ENCODE measurements at regions not wholly inside any gene's neighbourhood (a gene's known extent, or its start where the extent isn't known, plus 50 kb on each side); places are given as distances from the start of the nearest gene placed in this dataset.

GRCh38 chr2:18650221-18650620 lies 60.9 kb upstream of the NT5C1B start:
- Histone ChIP-seq H3K9me3 (no peaks in the 10 kb centered on the region), H3K36me3 (no peaks in the 10 kb centered on the region), H3K27ac (no peak overlapping the region), H3K4me3 (replicated peaks in 1 of 3) (no peak overlapping the region), H3K27me3 (no peaks in the 10 kb centered on the region), H3K4me1 (no peaks in the 10 kb centered on the region)
- no peak for TF ChIP-seq POLR2A (IDR thresholded peaks at IDR 0.05)
- no peak for TF ChIP-seq CTCF (IDR thresholded peaks at IDR 0.05)
- intact Hi-C loops (cut with DNase I) = no loop called here
- 56 to 72% methylated on average over 2 of the region's 2 CpGs for WGBS, 2 donors
- no peak for DNase-seq

GRCh38 chr2:18649502-18650135 lies 60.2 kb upstream of the NT5C1B start:
- WGBS, 2 donors = 94 to 97% methylated on average over 1 of the region's 1 CpG
- H3K4me1 ChIP-seq = no peaks in the 10 kb centered on the region

GRCh38 chr2:18648161-18648560 lies 58.8 kb upstream of the NT5C1B start:
- no peaks in the 10 kb centered on the region for H3K36me3 ChIP-seq
- H3K4me3 ChIP-seq (replicated peaks in 1 of 3) = no peak overlapping the region
- no peaks in the 10 kb centered on the region for H3K27me3 ChIP-seq
- no peak overlapping the region for H3K27ac ChIP-seq
- intact Hi-C loops (cut with DNase I) = no loop called here
- no peaks in the 10 kb centered on the region for H3K4me1 ChIP-seq
- H3K9me3 ChIP-seq = no peaks in the 10 kb centered on the region
- DNase-seq = no peak
- WGBS, 2 donors = 68 to 85% methylated on average over 3 of the region's 3 CpGs
- TF ChIP-seq POLR2A (IDR thresholded peaks at IDR 0.05) (no peak), CTCF (IDR thresholded peaks at IDR 0.05) (no peak)

More at GRCh38 chr2:18649502-18650135, 60.2 kb upstream of the NT5C1B start:
- Histone ChIP-seq H3K9me3 (no peaks in the 10 kb centered on the region), H3K4me3 (replicated peaks in 1 of 3) (no peak overlapping the region), H3K27ac (no peak overlapping the region), H3K36me3 (no peaks in the 10 kb centered on the region), H3K27me3 (no peaks in the 10 kb centered on the region)
- no peak for TF ChIP-seq POLR2A (IDR thresholded peaks at IDR 0.05)
- TF ChIP-seq CTCF (IDR thresholded peaks at IDR 0.05) = no peak
- DNase-seq = no peak
- intact Hi-C loops (cut with DNase I) = no loop called here

DNA sequence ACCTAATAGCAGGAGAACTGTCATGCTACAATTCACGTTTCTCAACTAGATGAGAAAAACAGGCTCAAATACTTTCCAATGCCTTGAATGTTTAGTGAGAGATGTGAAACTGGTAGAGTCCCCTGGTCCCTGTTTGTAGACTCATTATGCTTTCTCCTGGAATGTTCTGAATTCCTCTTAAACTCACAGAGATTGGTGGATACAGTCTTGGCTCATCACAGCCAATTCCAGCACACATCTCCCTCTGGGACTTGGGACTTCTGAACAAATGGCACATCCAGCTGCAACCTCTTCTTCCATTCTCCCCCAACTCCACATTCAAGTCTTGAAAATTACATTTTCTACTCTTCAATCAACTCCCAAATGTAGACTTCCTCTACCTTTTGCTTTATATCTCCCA lies 58.4 kb upstream of the NT5C1B start:
- TF ChIP-seq POLR2A (IDR thresholded peaks at IDR 0.05) = no peak
- TF ChIP-seq CTCF (IDR thresholded peaks at IDR 0.05) = no peak
- H3K27me3 ChIP-seq = no peaks in the 10 kb centered on the region
- intact Hi-C loops (cut with DNase I) = no loop called here

DNA sequence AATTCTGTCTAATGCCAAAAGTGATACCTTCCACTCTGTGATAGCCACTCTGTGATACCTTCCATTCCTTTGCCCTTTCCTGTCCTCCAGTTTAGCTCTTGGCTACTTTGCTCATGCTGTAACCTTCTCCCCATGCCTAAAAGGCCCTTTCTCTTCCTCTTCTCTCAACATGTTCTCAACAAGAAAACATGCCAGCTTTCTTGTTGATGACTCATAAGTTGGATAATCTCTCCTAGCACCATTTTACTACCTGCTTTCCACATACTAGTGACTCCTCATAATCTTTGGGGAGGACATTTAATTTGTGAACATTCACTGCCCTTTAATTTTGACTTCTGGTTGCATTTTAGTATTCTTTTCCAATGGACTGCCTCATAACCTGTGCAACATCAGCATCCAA lies 55.9 kb upstream of the NT5C1B start:
- no peaks in the 10 kb centered on the region for H3K9me3 ChIP-seq
- no peak overlapping the region for H3K4me3 ChIP-seq (replicated peaks in 1 of 3)
- H3K36me3 ChIP-seq = no peaks in the 10 kb centered on the region
- intact Hi-C loops (cut with DNase I) = no loop called here
- TF ChIP-seq POLR2A (IDR thresholded peaks at IDR 0.05) (no peak), CTCF (IDR thresholded peaks at IDR 0.05) (no peak)
- DNase-seq = no peak
- no peak overlapping the region for H3K27ac ChIP-seq
- no peaks in the 10 kb centered on the region for H3K27me3 ChIP-seq
- no peaks in the 10 kb centered on the region for H3K4me1 ChIP-seq

More for the DNA sequence above, 58.4 kb upstream of the NT5C1B start:
- H3K9me3 ChIP-seq = no peaks in the 10 kb centered on the region
- H3K36me3 ChIP-seq = no peaks in the 10 kb centered on the region
- WGBS, 2 donors = 75 to 78% methylated on average over 1 of the region's 1 CpG
- no peak for DNase-seq
- no peak overlapping the region for H3K4me3 ChIP-seq (replicated peaks in 1 of 3)
- H3K4me1 ChIP-seq = no peaks in the 10 kb centered on the region
- H3K27ac ChIP-seq = no peak overlapping the region

Measured in thyroid gland (tissue), 4 donors.